H1 (cell line): ENCODE measurements at regions not wholly inside any gene's neighbourhood (a gene's known extent, or its start where the extent isn't known, plus 50 kb on each side); places are given as distances from the start of the nearest gene placed in this dataset.

Experiments
- ATF2 ChIP-seq: IDR thresholded peaks from 2 replicates; pipeline ENCODE4 v1.6.1; 2012; ENCODE audit warnings: low read length, inconsistent platforms
- CHD7 ChIP-seq: fragments of 300-600 bp; sonication (generic); IDR thresholded peaks from 2 replicates; pipeline ENCODE4 v1.7.1; 2012; ENCODE audit warnings: low read length, moderate library complexity, mild to moderate bottlenecking, inconsistent platforms; ENCODE audit not compliant: insufficient replicate concordance
- MAFK ChIP-seq: IDR thresholded peaks from 2 replicates; pipeline ENCODE4 v1.6.1; 2012; ENCODE audit warnings: low read depth, mild to moderate bottlenecking, improper control_type of control experiment, low read length
- NANOG ChIP-seq: IDR thresholded peaks from 2 replicates; pipeline ENCODE4 v1.6.1; 2011; ENCODE audit warnings: low read length, low read depth, mild to moderate bottlenecking, inconsistent platforms; ENCODE audit not compliant: insufficient read depth, poor library complexity, severe bottlenecking
- RBBP5 ChIP-seq: IDR thresholded peaks from 2 replicates; pipeline ENCODE4 v1.7.1; 2012; ENCODE audit warnings: low read depth, mild to moderate bottlenecking, inconsistent platforms, low read length, moderate library complexity, borderline replicate concordance
- RNF2 ChIP-seq: fragments of 200-900, 300-1000 bp; sonication (generic); IDR thresholded peaks from 2 replicates; pipeline ENCODE4 v1.7.1; 2016; ENCODE audit warnings: borderline replicate concordance, low read depth, mild to moderate bottlenecking, antibody characterized with exemption, low read length; ENCODE audit not compliant: poor library complexity, severe bottlenecking; ENCODE audit errors: missing control alignments
- TAF1 ChIP-seq: IDR thresholded peaks from 2 replicates; pipeline ENCODE4 v1.6.1; 2011; ENCODE audit warnings: mild to moderate bottlenecking, low read depth, low read length
- TCF12 ChIP-seq: IDR thresholded peaks from 2 replicates; pipeline ENCODE4 v1.6.1; 2011; ENCODE audit warnings: low read depth, mild to moderate bottlenecking, low read length

DNA sequence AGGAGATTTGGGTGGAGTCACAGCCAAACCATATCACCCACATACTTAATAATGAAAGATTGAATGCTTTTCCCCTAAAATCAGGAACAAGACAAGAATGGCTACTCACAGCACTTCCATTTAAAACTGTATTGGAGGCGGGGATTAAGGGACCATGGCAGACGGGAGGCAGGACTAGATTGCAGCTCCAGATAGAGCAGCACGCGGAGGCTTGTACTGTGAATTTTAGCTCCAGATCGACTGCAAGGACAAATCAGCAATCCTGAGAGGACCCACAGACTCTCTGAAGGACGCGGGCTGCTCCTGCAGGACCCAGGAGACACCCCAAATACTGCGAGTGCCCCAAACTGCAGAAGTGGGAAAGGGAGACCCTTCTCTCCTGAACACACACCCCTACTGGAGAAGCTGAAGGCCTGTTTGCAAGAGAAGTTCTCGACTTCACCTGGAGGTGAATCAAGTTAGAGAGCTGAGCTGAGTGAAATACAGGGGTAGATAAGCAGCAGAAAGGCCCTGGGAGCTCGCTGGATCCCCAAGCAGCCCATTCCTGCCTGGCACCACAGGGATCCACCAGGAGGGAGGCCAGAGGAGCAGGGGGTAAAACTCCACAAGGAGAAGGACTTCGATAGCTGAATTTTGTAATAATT lies 207.4 kb upstream of the INTU start (continued):
- TF ChIP-seq CHD7 (no peak), RBBP5 (no peak), TAF1 (no peak), ATF2 (no peak), NANOG (no peak), TCF12 (no peak), MAFK (no peak), RNF2 (no peak)
